HG02973 (cell line): ENCODE measurements at regions not wholly inside any gene's neighbourhood (a gene's known extent, or its start where the extent isn't known, plus 50 kb on each side); places are given as distances from the start of the nearest gene placed in this dataset.

Experiments
- ATAC-seq: cut with Tn5 transposase; IDR thresholded peaks from one replicate; pipeline ENCODE4 v1.9.1; 2021; ENCODE audit warnings: moderate library complexity; ENCODE audit not compliant: unreplicated experiment

- no peak for ATAC-seq
These were observed 102.9 kb downstream of the PFKFB3 start for GRCh38 chr10:6305401-6306321.

- ATAC-seq = no peak
These were observed 104.2 kb downstream of the PFKFB3 start for GRCh38 chr10:6306917-6307316.

- ATAC-seq = no peak
These were observed 107.1 kb downstream of the PFKFB3 start for GRCh38 chr10:6309816-6310215.

- ATAC-seq = no peak
These were observed 108.2 kb downstream of the PFKFB3 start for GRCh38 chr10:6310977-6311376.

- no peak for ATAC-seq
These were observed 109.1 kb downstream of the PFKFB3 start for GRCh38 chr10:6311700-6312330.

GRCh38 chr10:6312636-6313035 lies 109.9 kb downstream of the PFKFB3 start:
- no peak for ATAC-seq

- no peak for ATAC-seq
These were observed 110.6 kb downstream of the PFKFB3 start for GRCh38 chr10:6313111-6313895.

GRCh38 chr10:6314620-6315205 lies 112.0 kb downstream of the PFKFB3 start:
- no peak for ATAC-seq

GRCh38 chr10:6319119-6319518 lies 116.4 kb downstream of the PFKFB3 start:
- no peak for ATAC-seq

- ATAC-seq = no peak
These were observed 117.7 kb downstream of the PFKFB3 start for GRCh38 chr10:6320320-6321010.

GRCh38 chr10:6321880-6322279 lies 119.1 kb downstream of the PFKFB3 start:
- ATAC-seq = no peak

GRCh38 chr10:6322805-6323204 lies 120.1 kb downstream of the PFKFB3 start:
- ATAC-seq = no peak

- no peak for ATAC-seq
These were observed 125.4 kb downstream of the PFKFB3 start for GRCh38 chr10:6327961-6328698.

GRCh38 chr10:6328699-6329423 lies 126.1 kb downstream of the PFKFB3 start:
- no peak for ATAC-seq

GRCh38 chr10:6333086-6333485 lies 130.4 kb downstream of the PFKFB3 start:
- no peak for ATAC-seq

GRCh38 chr10:6333973-6334372 lies 131.2 kb downstream of the PFKFB3 start:
- ATAC-seq = no peak

- no peak for ATAC-seq
These were observed 133.3 kb downstream of the PFKFB3 start for GRCh38 chr10:6336016-6336415.

- no peak for ATAC-seq
These were observed 134.7 kb downstream of the PFKFB3 start for GRCh38 chr10:6337382-6337781.

- ATAC-seq = no peak
These were observed 135.6 kb downstream of the PFKFB3 start for GRCh38 chr10:6338361-6338760.
